ENCODE measurements at regions not wholly inside any gene's neighbourhood (a gene's known extent, or its start where the extent isn't known, plus 50 kb on each side); places are given as distances from the start of the nearest gene placed in this dataset.

- H3K4me2 ChIP-seq (ENCODE audit: insufficient read depth, low read length, poor library complexity, severe bottlenecking): no peak overlapping the region
- no peak overlapping the region for H3K4me3 ChIP-seq (ENCODE audit: low read length in 2 of 2)
- H3K4ac ChIP-seq (ENCODE audit: low read length): no peak overlapping the region
- no peak overlapping the region for H4K8ac ChIP-seq (ENCODE audit: low read depth, low read length)
- no peak overlapping the region for H2BK12ac ChIP-seq (ENCODE audit: low read length)
- no peak overlapping the region for H4K91ac ChIP-seq (ENCODE audit: low read depth, low read length, poor library complexity)
- H3K4me1 ChIP-seq (ENCODE audit: control insufficient read depth in 2 of 2, insufficient read depth in 1 of 2, low read depth in 1 of 2, low read length in 2 of 2): no peaks in the 10 kb centered on the region
- no peak overlapping the region for H3K14ac ChIP-seq (ENCODE audit: low read length)
- no peak for DNase-seq (ENCODE audit: low spot score)
- H2BK120ac ChIP-seq (ENCODE audit: low read depth, low read length): no peak overlapping the region
- H3K9me3 ChIP-seq (replicated peaks in 1 of 2; ENCODE audit: control insufficient read depth in 2 of 2, insufficient read depth in 1 of 2, low read depth in 1 of 2, low read length in 2 of 2): no peaks in the 10 kb centered on the region
- H2AFZ ChIP-seq (ENCODE audit: low read length): no peak overlapping the region
- H3K36me3 ChIP-seq (replicated peaks in 1 of 2; ENCODE audit: control insufficient read depth in 2 of 2, insufficient read depth in 2 of 2, low read length in 2 of 2): no peaks in the 10 kb centered on the region
- no peak overlapping the region for H3K9ac ChIP-seq (ENCODE audit: low read depth, low read length, poor library complexity)
- H3K27me3 ChIP-seq (ENCODE audit: control insufficient read depth in 3 of 3, insufficient read depth in 3 of 3, low read depth in 1 of 3, low read length in 3 of 3): no peaks in the 10 kb centered on the region
- H2BK15ac ChIP-seq (ENCODE audit: low read length): no peak overlapping the region
- no peak overlapping the region for H3K18ac ChIP-seq (ENCODE audit: low read length)
- H3K27ac ChIP-seq (replicated peaks; ENCODE audit: low read length): no peak overlapping the region
- no peak overlapping the region for H3K23ac ChIP-seq (ENCODE audit: low read depth, low read length, poor library complexity)
- H3K79me1 ChIP-seq (ENCODE audit: low read depth, low read length): no peaks in the 10 kb centered on the region
- WGBS, 2 donors (ENCODE audit: extremely low coverage in 2 of 2, insufficient read length in 2 of 2, insufficient replicate concordance in 1 of 2): no CpG with 5 or more reads among the region's 2 CpGs
- no peak overlapping the region for H2AK5ac ChIP-seq (ENCODE audit: low read depth, low read length)
- H2BK5ac ChIP-seq (ENCODE audit: low read length): no peak overlapping the region
These were observed 130.6 kb downstream of the AKAIN1 start for GRCh38 chr18:5066380-5066977.

GRCh38 chr18:5065615-5066014 lies 131.4 kb downstream of the AKAIN1 start:
- Histone ChIP-seq H2BK15ac (ENCODE audit: low read length) (no peak overlapping the region), H2BK5ac (ENCODE audit: low read length) (no peak overlapping the region)
- WGBS, 2 donors (ENCODE audit: extremely low coverage in 2 of 2, insufficient read length in 2 of 2, insufficient replicate concordance in 1 of 2): no CpG with 5 or more reads among the region's 2 CpGs

DNA sequence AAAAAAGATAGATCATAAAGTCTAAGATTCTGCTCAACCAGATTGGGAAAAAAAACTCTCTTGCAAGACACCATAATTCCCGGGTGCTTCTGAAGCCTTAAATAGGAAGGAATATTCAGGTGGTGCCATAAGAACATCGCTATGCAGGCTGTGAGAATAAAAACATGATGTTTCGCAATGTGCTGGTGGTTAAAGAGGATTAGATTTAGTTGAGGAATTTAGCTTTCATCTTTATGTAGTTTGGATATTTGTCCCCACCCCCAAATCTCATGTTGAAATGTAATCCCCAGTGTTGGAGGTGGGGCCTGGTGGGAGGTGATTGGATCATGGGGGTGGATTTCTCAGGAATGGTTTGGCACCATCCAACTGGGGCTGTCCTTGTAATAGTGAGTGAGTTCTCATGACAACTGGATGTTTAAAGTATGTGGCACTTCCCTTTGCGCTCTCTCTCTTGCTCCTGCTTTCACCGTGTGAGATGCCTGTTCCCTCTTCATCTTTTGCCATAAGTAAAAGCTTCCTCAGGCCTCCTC lies 132.2 kb downstream of the AKAIN1 start:
- H3K9me3 ChIP-seq (replicated peaks in 1 of 2; ENCODE audit: control insufficient read depth in 2 of 2, insufficient read depth in 1 of 2, low read depth in 1 of 2, low read length in 2 of 2): no peaks in the 10 kb centered on the region
- no peak overlapping the region for H3K14ac ChIP-seq (ENCODE audit: low read length)
- no peak overlapping the region for H3K23ac ChIP-seq (ENCODE audit: low read depth, low read length, poor library complexity)
- H3K79me1 ChIP-seq (ENCODE audit: low read depth, low read length): no peaks in the 10 kb centered on the region
- H2BK5ac ChIP-seq (ENCODE audit: low read length): no peak overlapping the region
- DNase-seq (ENCODE audit: low spot score): no peak
- no peak overlapping the region for H3K18ac ChIP-seq (ENCODE audit: low read length)
- no peaks in the 10 kb centered on the region for H3K36me3 ChIP-seq (replicated peaks in 1 of 2; ENCODE audit: control insufficient read depth in 2 of 2, insufficient read depth in 2 of 2, low read length in 2 of 2)
- no peak overlapping the region for H3K27ac ChIP-seq (replicated peaks; ENCODE audit: low read length)
- WGBS, 2 donors (ENCODE audit: extremely low coverage in 2 of 2, insufficient read length in 2 of 2, insufficient replicate concordance in 1 of 2): no CpG with 5 or more reads among the region's 5 CpGs
- no peak overlapping the region for H3K9ac ChIP-seq (ENCODE audit: low read depth, low read length, poor library complexity)
- H2AFZ ChIP-seq (ENCODE audit: low read length): no peak overlapping the region
- no peak overlapping the region for H3K4me3 ChIP-seq (ENCODE audit: low read length in 2 of 2)
- no peaks in the 10 kb centered on the region for H3K4me1 ChIP-seq (ENCODE audit: control insufficient read depth in 2 of 2, insufficient read depth in 1 of 2, low read depth in 1 of 2, low read length in 2 of 2)
- no peak overlapping the region for H4K91ac ChIP-seq (ENCODE audit: low read depth, low read length, poor library complexity)
- no peak overlapping the region for H2BK120ac ChIP-seq (ENCODE audit: low read depth, low read length)
- H3K4me2 ChIP-seq (ENCODE audit: insufficient read depth, low read length, poor library complexity, severe bottlenecking): no peak overlapping the region
- H2BK12ac ChIP-seq (ENCODE audit: low read length): no peak overlapping the region
- no peak overlapping the region for H2BK15ac ChIP-seq (ENCODE audit: low read length)
- H3K4ac ChIP-seq (ENCODE audit: low read length): no peak overlapping the region
- no peak overlapping the region for H4K8ac ChIP-seq (ENCODE audit: low read depth, low read length)
- no peaks in the 10 kb centered on the region for H3K27me3 ChIP-seq (ENCODE audit: control insufficient read depth in 3 of 3, insufficient read depth in 3 of 3, low read depth in 1 of 3, low read length in 3 of 3)
- no peak overlapping the region for H2AK5ac ChIP-seq (ENCODE audit: low read depth, low read length)

More at GRCh38 chr18:5065615-5066014, 131.4 kb downstream of the AKAIN1 start:
- Histone ChIP-seq H3K4me2 (ENCODE audit: insufficient read depth, low read length, poor library complexity, severe bottlenecking) (no peak overlapping the region), H3K9me3 (replicated peaks in 1 of 2; ENCODE audit: control insufficient read depth in 2 of 2, insufficient read depth in 1 of 2, low read depth in 1 of 2, low read length in 2 of 2) (no peaks in the 10 kb centered on the region), H4K91ac (ENCODE audit: low read depth, low read length, poor library complexity) (no peak overlapping the region), H3K9ac (ENCODE audit: low read depth, low read length, poor library complexity) (no peak overlapping the region), H2BK12ac (ENCODE audit: low read length) (no peak overlapping the region), H2AFZ (ENCODE audit: low read length) (no peak overlapping the region), H4K8ac (ENCODE audit: low read depth, low read length) (no peak overlapping the region), H3K18ac (ENCODE audit: low read length) (no peak overlapping the region), H3K4me1 (ENCODE audit: control insufficient read depth in 2 of 2, insufficient read depth in 1 of 2, low read depth in 1 of 2, low read length in 2 of 2) (no peaks in the 10 kb centered on the region), H3K36me3 (replicated peaks in 1 of 2; ENCODE audit: control insufficient read depth in 2 of 2, insufficient read depth in 2 of 2, low read length in 2 of 2) (no peaks in the 10 kb centered on the region), H2BK120ac (ENCODE audit: low read depth, low read length) (no peak overlapping the region), H3K27me3 (ENCODE audit: control insufficient read depth in 3 of 3, insufficient read depth in 3 of 3, low read depth in 1 of 3, low read length in 3 of 3) (no peaks in the 10 kb centered on the region), H3K14ac (ENCODE audit: low read length) (no peak overlapping the region), H3K79me1 (ENCODE audit: low read depth, low read length) (no peaks in the 10 kb centered on the region), H2AK5ac (ENCODE audit: low read depth, low read length) (no peak overlapping the region), H3K27ac (replicated peaks; ENCODE audit: low read length) (no peak overlapping the region), H3K23ac (ENCODE audit: low read depth, low read length, poor library complexity) (no peak overlapping the region), H3K4ac (ENCODE audit: low read length) (no peak overlapping the region), H3K4me3 (ENCODE audit: low read length in 2 of 2) (no peak overlapping the region)
- DNase-seq (ENCODE audit: low spot score): no peak

DNA sequence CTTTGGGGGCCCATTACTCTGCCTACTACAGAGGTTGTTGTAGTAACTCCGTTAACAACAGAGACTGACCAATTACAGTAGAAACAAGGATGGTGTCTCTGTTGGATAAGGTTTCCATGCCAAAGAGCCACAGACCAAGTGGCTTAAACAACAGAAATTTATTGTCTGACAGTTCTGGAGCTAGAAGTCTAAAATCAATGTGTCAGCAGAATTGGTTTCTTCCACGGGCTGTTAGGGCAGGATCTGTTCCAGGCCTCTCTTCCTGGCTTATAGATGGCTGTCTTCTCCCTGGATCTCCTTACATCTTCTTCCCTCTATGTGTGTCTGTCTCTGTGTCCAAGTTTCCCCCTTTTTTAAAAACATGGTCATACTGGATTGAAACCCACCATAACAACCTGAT lies 135.3 kb downstream of the AKAIN1 start:
- Histone ChIP-seq H3K9ac (ENCODE audit: low read depth, low read length, poor library complexity) (no peak overlapping the region), H3K18ac (ENCODE audit: low read length) (no peak overlapping the region), H3K36me3 (replicated peaks in 1 of 2; ENCODE audit: control insufficient read depth in 2 of 2, insufficient read depth in 2 of 2, low read length in 2 of 2) (no peaks in the 10 kb centered on the region), H3K4me3 (ENCODE audit: low read length in 2 of 2) (no peak overlapping the region), H2AFZ (ENCODE audit: low read length) (no peak overlapping the region), H4K8ac (ENCODE audit: low read depth, low read length) (no peak overlapping the region), H3K4me1 (ENCODE audit: control insufficient read depth in 2 of 2, insufficient read depth in 1 of 2, low read depth in 1 of 2, low read length in 2 of 2) (no peaks in the 10 kb centered on the region), H2BK15ac (ENCODE audit: low read length) (no peak overlapping the region), H3K27ac (replicated peaks; ENCODE audit: low read length) (no peak overlapping the region), H2BK120ac (ENCODE audit: low read depth, low read length) (no peak overlapping the region), H3K9me3 (replicated peaks in 1 of 2; ENCODE audit: control insufficient read depth in 2 of 2, insufficient read depth in 1 of 2, low read depth in 1 of 2, low read length in 2 of 2) (no peaks in the 10 kb centered on the region), H3K27me3 (ENCODE audit: control insufficient read depth in 3 of 3, insufficient read depth in 3 of 3, low read depth in 1 of 3, low read length in 3 of 3) (no peaks in the 10 kb centered on the region), H2BK12ac (ENCODE audit: low read length) (no peak overlapping the region), H4K91ac (ENCODE audit: low read depth, low read length, poor library complexity) (no peak overlapping the region), H2BK5ac (ENCODE audit: low read length) (no peak overlapping the region), H3K79me1 (ENCODE audit: low read depth, low read length) (no peaks in the 10 kb centered on the region), H3K4ac (ENCODE audit: low read length) (no peak overlapping the region), H3K14ac (ENCODE audit: low read length) (no peak overlapping the region), H3K4me2 (ENCODE audit: insufficient read depth, low read length, poor library complexity, severe bottlenecking) (no peak overlapping the region), H3K23ac (ENCODE audit: low read depth, low read length, poor library complexity) (no peak overlapping the region), H2AK5ac (ENCODE audit: low read depth, low read length) (no peak overlapping the region)
- no CpG with 5 or more reads among the region's 2 CpGs for WGBS, 2 donors (ENCODE audit: extremely low coverage in 2 of 2, insufficient read length in 2 of 2, insufficient replicate concordance in 1 of 2)
- no peak for DNase-seq (ENCODE audit: low spot score)

Data from neuronal stem cell (in vitro differentiated cells).